Lower leg skin (tissue), 4 donors: ENCODE measurements at regions not wholly inside any gene's neighbourhood (a gene's known extent, or its start where the extent isn't known, plus 50 kb on each side); places are given as distances from the start of the nearest gene placed in this dataset.

ENCODE experiments used
- DNase-seq, 2 donors: peaks; one replicate each; pipeline ENCODE4 v3.0.0-alpha.2; 2019; ENCODE audit warnings: low spot score in 2 of 2
- H3K4me3 ChIP-seq: fragments of 200-600 bp; sonication (generic); 2 replicates; pipeline ENCODE4 v1.5.1; 2017; ENCODE audit warnings: mild to moderate bottlenecking, low read depth; ENCODE audit not compliant: poor library complexity, severe bottlenecking
- CTCF ChIP-seq, 3 donors: fragments of 450-650 bp; IDR thresholded peaks; one replicate each; pipeline ENCODE4 v1.5.1; 2016; ENCODE audit warnings: antibody characterized with exemption in 3 of 3, mild to moderate bottlenecking in 3 of 3, moderate library complexity in 2 of 3
- POLR2A ChIP-seq, 2 donors: fragments of 450-650 bp; IDR thresholded peaks; one replicate each; pipeline ENCODE4 v1.6.1; 2016 to 2017; ENCODE audit warnings: antibody characterized with exemption in 2 of 2, mild to moderate bottlenecking in 1 of 2, moderate library complexity in 1 of 2
- WGBS, 2 donors: methylation state at CpG; one replicate each; pipeline ENCODE4 v1.1.5; 2018; 5-methylcytosine and 5-hydroxymethylcytosine counted together
- intact Hi-C: fragments of 100-400 bp; cut with DNase I; formaldehyde crosslinking; loops from one replicate; pipeline ENCODE4 v1.15.0; 2023; ENCODE audit warnings: low total_unique reads

DNA sequence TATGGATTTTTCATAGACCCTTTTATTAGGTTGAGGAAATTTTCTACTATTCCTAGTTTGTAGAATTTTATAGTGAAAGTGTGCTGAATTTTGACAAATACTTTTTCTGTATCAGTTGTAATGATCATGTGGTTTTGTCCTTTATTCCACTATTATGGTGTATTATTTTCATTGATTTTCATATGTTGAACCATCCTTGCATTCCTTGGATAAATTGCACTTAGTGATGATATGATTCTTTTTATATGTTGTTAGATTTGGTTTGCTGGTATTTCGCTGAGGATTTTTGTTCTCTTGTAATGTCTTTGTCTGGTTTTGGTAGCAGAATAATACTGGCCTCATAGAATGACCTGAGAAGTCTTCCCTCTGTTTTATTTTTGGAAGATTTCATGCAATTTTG, 140.6 kb upstream of the CDK6 start:
- intact Hi-C loops, result no loop called here
- DNase-seq, result no peak
- no peak overlapping the region for H3K4me3 ChIP-seq
- WGBS, 2 donors, result 75 to 91% methylated on average over 1 of the region's 1 CpG
- TF ChIP-seq POLR2A (IDR thresholded peaks at IDR 0.05) (no peak), CTCF (IDR thresholded peaks at IDR 0.05) (no peak)

DNA sequence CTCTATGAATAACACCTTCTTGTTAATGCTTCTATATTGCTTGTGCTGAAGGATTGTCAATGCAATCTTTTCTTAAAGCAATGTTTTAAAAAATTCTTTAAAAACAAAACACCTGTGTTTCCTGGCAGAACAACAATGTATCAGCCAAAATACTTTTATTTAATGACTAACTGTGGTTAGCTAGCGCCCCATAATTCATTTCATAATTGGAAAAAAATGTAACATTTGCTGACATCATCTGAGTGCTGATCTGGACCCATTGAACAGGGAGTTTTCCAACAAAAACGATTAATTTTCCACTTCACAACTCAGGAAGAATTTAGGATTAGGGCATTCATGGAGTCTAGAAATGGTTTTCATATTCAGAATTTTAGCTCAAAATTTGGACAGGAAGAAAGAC, 137.6 kb upstream of the CDK6 start:
- intact Hi-C loops, result no loop called here
- no peak for DNase-seq
- 30 to 32% methylated on average over 2 of the region's 2 CpGs for WGBS, 2 donors
- no peak overlapping the region for H3K4me3 ChIP-seq
- TF ChIP-seq CTCF (IDR thresholded peaks at IDR 0.05) (no peak), POLR2A (IDR thresholded peaks at IDR 0.05) (no peak)

- intact Hi-C loops, result no loop called here
- no peak for DNase-seq
These were observed 136.9 kb upstream of the CDK6 start for GRCh38 chr7:92973293-92973731.

DNA sequence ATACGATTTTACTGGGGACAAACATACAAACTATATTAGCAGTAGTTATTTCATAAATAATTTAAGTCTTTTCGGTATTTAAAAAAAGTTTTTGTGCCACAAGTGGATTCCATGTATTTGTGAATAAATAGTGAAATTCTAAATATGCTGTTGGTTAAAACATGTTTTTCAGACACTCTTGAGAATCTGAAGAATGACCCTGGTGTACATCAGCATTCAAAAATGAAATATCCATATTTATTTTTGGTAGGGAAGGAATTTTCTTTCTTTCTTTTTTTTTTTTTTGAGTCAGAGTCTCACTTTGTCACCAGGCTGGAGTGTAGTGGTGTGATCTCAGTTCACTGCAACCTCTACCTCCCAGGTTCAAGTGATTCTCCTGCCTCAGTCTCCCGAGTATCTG, 136.1 kb upstream of the CDK6 start:
- TF ChIP-seq POLR2A (IDR thresholded peaks at IDR 0.05) (no peak), CTCF (IDR thresholded peaks at IDR 0.05) (no peak)
- no peak overlapping the region for H3K4me3 ChIP-seq
- WGBS, 2 donors, result 81 to 85% methylated on average over 3 of the region's 3 CpGs
- intact Hi-C loops, result no loop called here
- no peak for DNase-seq

More at GRCh38 chr7:92973293-92973731, 136.9 kb upstream of the CDK6 start:
- TF ChIP-seq CTCF (IDR thresholded peaks at IDR 0.05) (no peak), POLR2A (IDR thresholded peaks at IDR 0.05) (no peak)
- H3K4me3 ChIP-seq, result no peak overlapping the region

DNA sequence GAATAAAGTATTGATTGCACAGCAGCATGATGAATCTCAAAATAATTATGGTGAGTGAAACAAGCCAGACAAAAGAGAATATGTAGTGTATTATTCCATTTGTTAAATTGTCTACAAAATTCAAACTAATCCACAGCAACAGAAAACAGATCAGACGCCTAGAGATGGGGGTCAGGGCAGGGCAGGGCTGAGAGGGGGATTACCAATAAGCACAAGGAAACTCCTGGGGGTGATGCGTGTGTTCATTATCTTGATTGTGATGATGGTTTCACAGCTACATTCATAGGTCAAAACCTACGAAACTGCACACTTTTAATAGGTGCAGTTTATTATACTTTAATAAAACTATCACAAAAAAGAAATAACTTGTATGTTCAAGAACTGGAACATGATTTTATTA, 132.7 kb upstream of the CDK6 start:
- no peak for TF ChIP-seq POLR2A (IDR thresholded peaks at IDR 0.05)
- no peak for TF ChIP-seq CTCF (IDR thresholded peaks at IDR 0.05)
- no peak overlapping the region for H3K4me3 ChIP-seq
- intact Hi-C loops, result no loop called here
- no peak for DNase-seq
- WGBS, 2 donors, result 84 to 92% methylated on average over 3 of the region's 3 CpGs

DNA sequence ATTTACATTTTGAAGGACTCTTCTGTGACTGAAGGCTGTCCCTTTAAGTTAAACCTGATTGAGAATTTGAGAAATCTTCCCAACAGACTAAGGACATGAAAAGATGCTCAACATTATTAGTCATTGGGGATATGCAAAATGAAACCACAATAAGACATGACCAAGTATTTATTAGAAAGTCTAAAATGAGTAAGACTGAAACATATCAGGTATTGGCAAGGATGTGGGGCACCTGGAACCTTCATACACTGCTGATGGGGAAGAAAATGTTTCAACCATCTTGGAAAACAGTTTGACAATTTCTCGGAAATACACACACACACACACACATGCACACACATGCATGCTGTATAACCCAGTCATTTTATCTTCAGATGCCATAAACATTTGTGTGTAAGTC, 132.1 kb upstream of the CDK6 start:
- DNase-seq, result no peak
- 87 to 92% methylated on average over 1 of the region's 1 CpG for WGBS, 2 donors

More for the DNA sequence above, 132.1 kb upstream of the CDK6 start:
- intact Hi-C loops, result no loop called here
- TF ChIP-seq CTCF (IDR thresholded peaks at IDR 0.05) (no peak), POLR2A (IDR thresholded peaks at IDR 0.05) (no peak)
- H3K4me3 ChIP-seq, result no peak overlapping the region
